ENCODE measurements at regions not wholly inside any gene's neighbourhood (a gene's known extent, or its start where the extent isn't known, plus 50 kb on each side); places are given as distances from the start of the nearest gene placed in this dataset.

GRCh38 chr1:121519042-121519755 lies 334.4 kb downstream of the SRGAP2C start:
- no peak for TF ChIP-seq POLR2A (IDR thresholded peaks at IDR 0.05; ENCODE audit: low read depth, low read length)
- no peak for TF ChIP-seq POLR2AphosphoS5 (IDR thresholded peaks at IDR 0.05; ENCODE audit: low read depth, low read length)
- no peak for TF ChIP-seq TAF1 (IDR thresholded peaks at IDR 0.05; ENCODE audit: low read depth, low read length)
- TF ChIP-seq SPI1 (IDR thresholded peaks at IDR 0.05; ENCODE audit: low read depth, low read length): no peak
- no peak for TF ChIP-seq POU2F2 (IDR thresholded peaks at IDR 0.05; ENCODE audit: low read depth, low read length)
